ENCODE measurements at regions not wholly inside any gene's neighbourhood (a gene's known extent, or its start where the extent isn't known, plus 50 kb on each side); places are given as distances from the start of the nearest gene placed in this dataset.

- TF ChIP-seq POLR2AphosphoS5 (IDR thresholded peaks at IDR 0.05; ENCODE audit: control insufficient read depth, insufficient read depth, low read depth, low read length) (no peak), FOXM1 (IDR thresholded peaks at IDR 0.05; ENCODE audit: low read depth) (no peak), FOXM1 (CRISPR knock-in tag; IDR thresholded peaks at IDR 0.05; ENCODE audit: low read depth) (no peak), RFX5 (IDR thresholded peaks at IDR 0.05; ENCODE audit: low read depth, low read length) (no peak), BRD4 (IDR thresholded peaks at IDR 0.05) (no peak), PML (IDR thresholded peaks at IDR 0.05; ENCODE audit: low read length) (no peak), SMAD3 (CRISPR knock-in tag; conservative IDR thresholded peaks at IDR 0.05) (no peak), TCF7L2 (IDR thresholded peaks at IDR 0.05; ENCODE audit: low read depth, low read length) (no peak), FOXK2 (conservative IDR thresholded peaks at IDR 0.05 in 1 of 2, IDR thresholded peaks at IDR 0.05 in 1 of 2; ENCODE audit: low read depth in 2 of 2) (no peak), ZBTB1 (CRISPR knock-in tag; IDR thresholded peaks at IDR 0.05; ENCODE audit: borderline replicate concordance, low read depth) (no peak), NR3C1 (CRISPR knock-in tag; IDR thresholded peaks at IDR 0.05) (no peak), ZNF584 (CRISPR knock-in tag; IDR thresholded peaks at IDR 0.05; ENCODE audit: low read depth) (no peak), PTTG1 (tag; IDR thresholded peaks at IDR 0.05; ENCODE audit: low read depth) (no peak), CHD4 (IDR thresholded peaks at IDR 0.05; ENCODE audit: insufficient read depth, insufficient replicate concordance, low read depth, low read length, poor library complexity, severe bottlenecking) (no peak), GABPA (tag; conservative IDR thresholded peaks at IDR 0.05; ENCODE audit: low read depth) (no peak)
Measured at GRCh38 chr6:114995526-114995925, 652.7 kb upstream of the HS3ST5 start.

Measured in K562 (cell line).